ENCODE measurements at regions not wholly inside any gene's neighbourhood (a gene's known extent, or its start where the extent isn't known, plus 50 kb on each side); places are given as distances from the start of the nearest gene placed in this dataset.
"Not testable (repeated sequence)": the region's sequence is repeated elsewhere in the genome, so short reads cannot be mapped to it uniquely, and the experiment has no call there.

DNA sequence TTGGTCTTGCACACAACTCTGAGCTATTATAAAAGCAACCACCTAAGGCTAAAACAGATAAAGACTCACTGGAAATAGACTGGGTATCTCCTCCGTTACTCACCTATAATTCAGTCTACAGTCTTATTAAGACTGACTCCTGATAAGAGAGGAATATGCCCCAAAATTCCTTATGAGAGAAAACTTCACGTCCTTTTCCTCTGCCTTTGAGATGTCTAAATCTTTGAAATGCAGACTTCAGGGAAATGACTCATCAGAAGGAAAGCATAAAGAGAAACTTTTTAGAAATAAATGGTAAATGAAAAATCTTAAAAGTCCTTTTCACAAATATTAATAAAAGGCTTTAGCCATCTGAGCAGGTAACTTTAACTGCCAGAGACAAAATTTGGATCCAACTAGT is 187.5 kb upstream of the RTL1 start:
- H3K4me3 ChIP-seq (replicated peaks in 1 of 3; ENCODE audit: insufficient read depth in 1 of 3, low read depth in 2 of 3, low read length in 3 of 3): no peak overlapping the region
- CTCF ChIA-PET (ENCODE audit: low intra/inter-chr PET ratio, low total read pairs): no interaction called here
- in situ Hi-C loops (cut with HindIII; ENCODE audit: extremely low pct_ligation_motif_present, low pct_unique_long_range_greater_than_20kb): no loop called here
- no peaks in the 10 kb centered on the region for H3K36me3 ChIP-seq (replicated peaks in 1 of 2; ENCODE audit: control insufficient read depth in 1 of 2, insufficient read depth in 2 of 2, low read length in 2 of 2)
- H3K9ac ChIP-seq (ENCODE audit: insufficient read depth, low read depth, low read length): no peak overlapping the region
- POLR2A ChIA-PET: no interaction called here
- H4K20me1 ChIP-seq (ENCODE audit: insufficient read depth, low read length): no peaks in the 10 kb centered on the region
- H3K27ac ChIP-seq (ENCODE audit: extremely low read length, insufficient read depth, low read length): no peak overlapping the region
- H2AFZ ChIP-seq (ENCODE audit: low read length): no peak overlapping the region
- peaks cover 0 to 19% of the 10 kb centered on the region in 2 experiments; a peak in 3 of 5 replicates for H3K27me3 ChIP-seq (ENCODE audit: control insufficient read depth in 1 of 2, insufficient read depth in 2 of 2, low read length in 2 of 2)
- intact Hi-C loops (cut with micrococcal nuclease; ENCODE audit: unreplicated experiment): no loop called here
- DNase-seq (ENCODE audit: low spot score) (no peak), FAIRE-seq (no peak), ATAC-seq (no peak)
- 2% methylated on average over 2 of the region's 2 CpGs for WGBS (ENCODE audit: low lambda C conversion rate)
- no peak for TF ChIP-seq YEATS2 (CRISPR knock-in tag; IDR thresholded peaks at IDR 0.05; ENCODE audit: borderline replicate concordance)
- TF ChIP-seq SIN3B (IDR thresholded peaks at IDR 0.05; ENCODE audit: low read length): no peak
- no peak for TF ChIP-seq ZNF333 (CRISPR knock-in tag; IDR thresholded peaks at IDR 0.05; ENCODE audit: borderline replicate concordance)
- TF ChIP-seq XBP1 (CRISPR knock-in tag; IDR thresholded peaks at IDR 0.05): no peak
- no peak for TF ChIP-seq ELF1 (CRISPR knock-in tag; IDR thresholded peaks at IDR 0.05)
- H3K79me2 ChIP-seq (ENCODE audit: insufficient read depth, low read length): no peaks in the 10 kb centered on the region
- H3K4me2 ChIP-seq (ENCODE audit: low read depth, low read length): no peak overlapping the region
- BruUV-seq (replicated peaks): no TSS peak
- H3K9me3 ChIP-seq (ENCODE audit: low read length): no peaks in the 10 kb centered on the region
- H3K4me1 ChIP-seq (ENCODE audit: insufficient read depth, low read length): no peaks in the 10 kb centered on the region

GRCh38 chr14:101094916-101095315 is 191.4 kb upstream of the RTL1 start:
- 85% methylated on average over 6 of the region's 6 CpGs for WGBS (ENCODE audit: low lambda C conversion rate)
- H3K9ac ChIP-seq (ENCODE audit: insufficient read depth, low read depth, low read length); H2AFZ ChIP-seq (ENCODE audit: low read length); H3K4me3 ChIP-seq (replicated peaks in 1 of 3; ENCODE audit: insufficient read depth in 1 of 3, low read depth in 2 of 3, low read length in 3 of 3); H4K20me1 ChIP-seq (ENCODE audit: insufficient read depth, low read length); in situ Hi-C loops (cut with HindIII; ENCODE audit: extremely low pct_ligation_motif_present, low pct_unique_long_range_greater_than_20kb); H3K4me1 ChIP-seq (ENCODE audit: insufficient read depth, low read length); H3K4me2 ChIP-seq (ENCODE audit: low read depth, low read length); H3K79me2 ChIP-seq (ENCODE audit: insufficient read depth, low read length); POLR2A ChIA-PET; FAIRE-seq; ATAC-seq; H3K36me3 ChIP-seq (replicated peaks in 1 of 2; ENCODE audit: control insufficient read depth in 1 of 2, insufficient read depth in 2 of 2, low read length in 2 of 2); CTCF ChIA-PET (ENCODE audit: low intra/inter-chr PET ratio, low total read pairs); BruUV-seq (replicated peaks); DNase-seq (ENCODE audit: low spot score); H3K27ac ChIP-seq (ENCODE audit: extremely low read length, insufficient read depth, low read length); H3K9me3 ChIP-seq (ENCODE audit: low read length); intact Hi-C loops (cut with micrococcal nuclease; ENCODE audit: unreplicated experiment): not testable (repeated sequence)
- peaks cover 0 to 16% of the 10 kb centered on the region in 2 experiments; a peak in 3 of 5 replicates for H3K27me3 ChIP-seq (ENCODE audit: control insufficient read depth in 1 of 2, insufficient read depth in 2 of 2, low read length in 2 of 2)
